ENCODE measurements at regions not wholly inside any gene's neighbourhood (a gene's known extent, or its start where the extent isn't known, plus 50 kb on each side); places are given as distances from the start of the nearest gene placed in this dataset.
A peak's percentile ranks its signal among the peaks of the same experiment; 100 is the strongest.

GRCh38 chr1:166479052-166479631, 312.3 kb upstream of the FAM78B start:
- no peaks in the 10 kb centered on the region for H3K9me3 ChIP-seq (ENCODE audit: low read length)
- H3K36me3 ChIP-seq (ENCODE audit: insufficient read depth, low read length), result no peaks in the 10 kb centered on the region
- H4K20me1 ChIP-seq (ENCODE audit: insufficient read depth), result no peaks in the 10 kb centered on the region
- H3K9me2 ChIP-seq (ENCODE audit: insufficient read depth, low read length), result no peaks in the 10 kb centered on the region
- no peaks in the 10 kb centered on the region for H3F3A ChIP-seq (ENCODE audit: insufficient read depth, low read length, poor library complexity, severe bottlenecking)
- H3K79me2 ChIP-seq (replicated peaks; ENCODE audit: insufficient read depth, low read length), result no peaks in the 10 kb centered on the region
- no peak overlapping the region for H3K4me2 ChIP-seq (ENCODE audit: low read length)
- no peak overlapping the region for H3K9ac ChIP-seq (ENCODE audit: low read length)
- H3K27ac ChIP-seq (ENCODE audit: low read length), result no peak overlapping the region
- H3K27me3 ChIP-seq (ENCODE audit: insufficient read depth, low read depth, low read length), result no peaks in the 10 kb centered on the region
- H2AFZ ChIP-seq (ENCODE audit: low read depth, low read length), result no peak overlapping the region
- no peak overlapping the region for H3K4me3 ChIP-seq (ENCODE audit: low read length)
- peak; percentile 79 for TF ChIP-seq RAD21 (conservative IDR thresholded peaks at IDR 0.05)
- TF ChIP-seq CTCF (IDR thresholded peaks at IDR 0.05; ENCODE audit: poor library complexity, severe bottlenecking), result peak; percentile 84
- TF ChIP-seq TAF1 (IDR thresholded peaks at IDR 0.05; ENCODE audit: low read depth), result no peak
- TF ChIP-seq EZH2 (IDR thresholded peaks at IDR 0.05; ENCODE audit: borderline replicate concordance, insufficient read depth, low read length, poor library complexity, severe bottlenecking), result no peak
- TF ChIP-seq REST (IDR thresholded peaks at IDR 0.05; ENCODE audit: borderline replicate concordance), result no peak
- TF ChIP-seq POLR2AphosphoS5 (IDR thresholded peaks at IDR 0.05), result no peak
- peak; percentile 84 for TF ChIP-seq SMC3 (conservative IDR thresholded peaks at IDR 0.05; ENCODE audit: poor library complexity)
- TF ChIP-seq EP300 (conservative IDR thresholded peaks at IDR 0.05; ENCODE audit: poor library complexity, severe bottlenecking), result no peak
- no peak for TF ChIP-seq MXI1 (conservative IDR thresholded peaks at IDR 0.05; ENCODE audit: poor library complexity, severe bottlenecking)

- Histone ChIP-seq H3K9me2 (ENCODE audit: insufficient read depth, low read length) (no peaks in the 10 kb centered on the region), H3K27me3 (ENCODE audit: insufficient read depth, low read depth, low read length) (no peaks in the 10 kb centered on the region), H3K4me3 (ENCODE audit: low read length) (no peak overlapping the region), H4K20me1 (ENCODE audit: insufficient read depth) (no peaks in the 10 kb centered on the region), H3K79me2 (replicated peaks; ENCODE audit: insufficient read depth, low read length) (no peaks in the 10 kb centered on the region), H3K27ac (ENCODE audit: low read length) (no peak overlapping the region), H3K9ac (ENCODE audit: low read length) (no peak overlapping the region), H3K36me3 (ENCODE audit: insufficient read depth, low read length) (no peaks in the 10 kb centered on the region), H2AFZ (ENCODE audit: low read depth, low read length) (no peak overlapping the region), H3K4me2 (ENCODE audit: low read length) (no peak overlapping the region), H3F3A (ENCODE audit: insufficient read depth, low read length, poor library complexity, severe bottlenecking) (no peaks in the 10 kb centered on the region), H3K9me3 (ENCODE audit: low read length) (no peaks in the 10 kb centered on the region)
- TF ChIP-seq REST (IDR thresholded peaks at IDR 0.05; ENCODE audit: borderline replicate concordance), result no peak
- TF ChIP-seq EP300 (conservative IDR thresholded peaks at IDR 0.05; ENCODE audit: poor library complexity, severe bottlenecking), result no peak
- no peak for TF ChIP-seq SMC3 (conservative IDR thresholded peaks at IDR 0.05; ENCODE audit: poor library complexity)
- TF ChIP-seq POLR2AphosphoS5 (IDR thresholded peaks at IDR 0.05), result no peak
- TF ChIP-seq MXI1 (conservative IDR thresholded peaks at IDR 0.05; ENCODE audit: poor library complexity, severe bottlenecking), result no peak
- TF ChIP-seq TAF1 (IDR thresholded peaks at IDR 0.05; ENCODE audit: low read depth), result no peak
- no peak for TF ChIP-seq CTCF (IDR thresholded peaks at IDR 0.05; ENCODE audit: poor library complexity, severe bottlenecking)
- TF ChIP-seq RAD21 (conservative IDR thresholded peaks at IDR 0.05), result no peak
Observed at GRCh38 chr1:166484471-166484870, 317.7 kb upstream of the FAM78B start.

Data from neural cell (in vitro differentiated cells).